ENCODE measurements at regions not wholly inside any gene's neighbourhood (a gene's known extent, or its start where the extent isn't known, plus 50 kb on each side); places are given as distances from the start of the nearest gene placed in this dataset.

- intact Hi-C loops (cut with micrococcal nuclease) (no loop called here), in situ Hi-C loops (cut with MboI) (no loop called here)
- DNase-seq (ENCODE audit: extremely low read depth in 1 of 4, low spot score in 3 of 4): no peak
- H3K27ac ChIP-seq (ENCODE audit: extremely low read depth, low read depth, low read length): no peak overlapping the region
- no peak overlapping the region for H3K9ac ChIP-seq (ENCODE audit: insufficient read depth in 1 of 2, low read depth in 2 of 2, low read length in 2 of 2)
- no peaks in the 10 kb centered on the region for H4K20me1 ChIP-seq (replicated peaks; ENCODE audit: control insufficient read depth, insufficient read depth, low read length)
- H3K9me3 ChIP-seq (replicated peaks; ENCODE audit: control insufficient read depth, insufficient read depth, low read depth, low read length): peaks cover 4% of the 10 kb centered on the region; the same call in 1 of the 2 replicates
- CTCF ChIA-PET (ENCODE audit: low intra/inter-chr PET ratio): no interaction called here
- H3K4me2 ChIP-seq (ENCODE audit: insufficient read depth, low read length): no peak overlapping the region
- 14% methylated on average over 3 of the region's 3 CpGs for WGBS (ENCODE audit: insufficient coverage, low coverage, missing lambda C conversion rate)
- no peak overlapping the region for H2AFZ ChIP-seq (ENCODE audit: low read depth, low read length)
- no peaks in the 10 kb centered on the region for H3K36me3 ChIP-seq (ENCODE audit: control insufficient read depth, insufficient read depth, low read length)
- peaks cover 8 to 16% of the 10 kb centered on the region in 2 experiments for H3K27me3 ChIP-seq (ENCODE audit: control insufficient read depth in 2 of 2, insufficient read depth in 2 of 2, low read length in 2 of 2)
- no TSS peak for BruUV-seq (replicated peaks)
- POLR2A ChIA-PET: no interaction called here
- FAIRE-seq: no peak
- peaks cover 0 to 4% of the 10 kb centered on the region in 2 experiments; a peak in 1 of 5 replicates for H3K4me1 ChIP-seq (replicated peaks in 1 of 2; ENCODE audit: control insufficient read depth in 2 of 2, insufficient read depth in 2 of 2, low read length in 2 of 2)
- H3K9me1 ChIP-seq (ENCODE audit: control insufficient read depth, insufficient read depth, low read length): no peaks in the 10 kb centered on the region
- no peak for ATAC-seq
- TF ChIP-seq MAX (CRISPR knock-in tag; IDR thresholded peaks at IDR 0.05) (0 out of 2 replicates have a peak, but pooled peaks have one; percentile 13), HES1 (IDR thresholded peaks at IDR 0.05; ENCODE audit: low read depth) (0 out of 2 replicates have a peak, but pooled peaks have one; percentile 48), CREBBP (IDR thresholded peaks at IDR 0.05; ENCODE audit: low read depth, low read length) (no peak), PHTF2 (CRISPR knock-in tag; IDR thresholded peaks at IDR 0.05) (no peak), RB1 (IDR thresholded peaks at IDR 0.05; ENCODE audit: low read depth) (no peak), ATF6 (CRISPR knock-in tag; IDR thresholded peaks at IDR 0.05) (no peak)
- no peak overlapping the region for H3K4me3 ChIP-seq
- no peaks in the 10 kb centered on the region for H3K79me2 ChIP-seq (ENCODE audit: control insufficient read depth, insufficient read depth, low read length)
Measured at GRCh38 chr6:163841733-163842132, 427.2 kb downstream of the QKI start.

All from K562 (cell line).